Colonic mucosa (tissue), 4 donors: ENCODE measurements at regions not wholly inside any gene's neighbourhood (a gene's known extent, or its start where the extent isn't known, plus 50 kb on each side); places are given as distances from the start of the nearest gene placed in this dataset.

Source experiments
- DNase-seq: peaks from one replicate; pipeline ENCODE4 v3.0.0-alpha.2; 2020
- H3K27ac ChIP-seq: fragments of 200-600 bp; one replicate; pipeline ENCODE4 v1.8.0; 2021
- H3K27me3 ChIP-seq: fragments of 200-600 bp; one replicate; pipeline ENCODE4 v1.8.0; 2021
- H3K36me3 ChIP-seq: fragments of 200-600 bp; one replicate; pipeline ENCODE4 v1.8.0; 2021
- H3K4me1 ChIP-seq: fragments of 200-600 bp; one replicate; pipeline ENCODE4 v1.8.0; 2021; ENCODE audit warnings: mild to moderate bottlenecking
- H3K4me3 ChIP-seq: fragments of 200-600 bp; one replicate; pipeline ENCODE4 v1.8.0; 2021
- H3K9ac ChIP-seq, 2 donors: one replicate each; pipeline ENCODE4 v1.7.0; 2013; ENCODE audit warnings: control low read depth in 2 of 2, low read depth in 2 of 2, low read length in 2 of 2
- H3K9me3 ChIP-seq: fragments of 200-600 bp; one replicate; pipeline ENCODE4 v1.8.0; 2021
- intact Hi-C: fragments of 100-400 bp; cut with DNase I; formaldehyde crosslinking; loops from one replicate; pipeline ENCODE4 v1.14.1; 2022
- TF ChIP-seq, protein P1 (sequence below): fragments of 200-600 bp; IDR thresholded peaks from one replicate; pipeline ENCODE4 v1.8.0; 2022; ENCODE audit warnings: antibody characterized with exemption, mild to moderate bottlenecking
- donor health status: healthy.
- donor health status: DM: no; HTN: no; CAD: no.
- donor health status: DM: no; HTN: no; CAD: no.

DNA sequence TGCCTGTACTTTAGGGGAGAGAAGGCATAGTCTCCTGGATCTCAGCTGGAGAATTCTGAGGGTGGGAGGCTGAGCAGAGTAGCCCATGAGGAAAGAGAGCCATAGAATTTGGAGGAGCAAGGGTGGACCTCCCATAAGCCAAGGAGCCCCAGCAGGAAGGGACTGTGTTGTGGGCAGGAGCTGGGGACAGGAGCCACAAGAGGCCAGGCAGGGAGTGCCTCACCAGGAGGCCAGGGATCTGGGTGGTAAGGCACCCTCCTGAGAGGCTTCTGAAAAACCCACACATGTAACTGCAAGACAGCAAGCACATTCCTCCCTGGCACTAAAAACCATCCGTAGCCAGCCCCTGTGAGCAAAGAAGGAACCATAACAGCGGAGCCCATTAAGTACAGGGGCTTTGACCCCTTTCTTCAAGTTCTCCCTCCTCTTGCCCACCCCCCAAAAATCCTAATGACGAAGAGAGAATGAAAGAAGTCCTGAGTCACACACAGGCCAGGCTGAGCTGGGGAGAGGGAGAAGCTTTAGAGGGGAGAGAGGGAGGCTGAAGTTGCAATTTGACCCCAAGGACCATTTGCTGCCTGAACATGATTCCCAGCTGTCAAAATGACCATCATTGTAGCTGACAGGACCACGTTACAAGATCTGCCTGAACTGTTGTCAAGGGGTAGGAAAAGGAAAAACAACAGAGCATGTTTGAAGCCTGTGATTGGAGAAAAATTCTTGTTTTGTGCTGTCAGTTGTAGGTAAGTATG lies 82.6 kb downstream of the TRIM42 start:
- intact Hi-C loops, result no loop called here

DNA sequence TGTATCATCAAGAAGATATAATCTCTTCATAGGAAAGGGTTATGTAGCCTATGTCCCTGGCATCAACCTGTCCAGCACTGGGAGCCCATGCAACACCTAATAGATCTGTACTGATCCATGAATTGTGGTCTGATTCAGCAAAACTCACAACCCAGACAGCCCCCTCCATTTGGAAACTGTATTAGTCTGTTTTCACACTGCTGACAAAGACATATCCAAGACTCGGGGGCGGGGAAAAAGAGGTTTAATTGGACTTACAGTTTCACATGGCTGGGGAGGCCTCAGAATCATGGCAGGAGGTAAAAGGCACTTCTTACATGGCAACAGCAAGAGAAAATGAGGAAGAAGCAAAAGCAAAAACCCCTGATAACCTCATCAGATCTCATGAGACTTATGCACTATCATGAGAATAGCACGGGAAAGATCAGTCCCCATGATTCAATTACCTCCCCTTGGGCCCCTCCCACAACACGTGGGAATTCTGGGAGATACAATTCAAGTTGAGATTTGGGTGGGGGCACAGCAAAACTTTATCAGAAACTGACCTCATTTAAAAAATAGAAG lies 83.3 kb downstream of the TRIM42 start:
- intact Hi-C loops, result no loop called here
- Histone ChIP-seq H3K9ac (no peak overlapping the region), H3K27ac (no peak overlapping the region), H3K4me3 (no peak overlapping the region), H3K9me3 (no peaks in the 10 kb centered on the region), H3K36me3 (no peaks in the 10 kb centered on the region), H3K4me1 (no peaks in the 10 kb centered on the region), H3K27me3 (no peaks in the 10 kb centered on the region)
- TF ChIP-seq, protein P1, sequence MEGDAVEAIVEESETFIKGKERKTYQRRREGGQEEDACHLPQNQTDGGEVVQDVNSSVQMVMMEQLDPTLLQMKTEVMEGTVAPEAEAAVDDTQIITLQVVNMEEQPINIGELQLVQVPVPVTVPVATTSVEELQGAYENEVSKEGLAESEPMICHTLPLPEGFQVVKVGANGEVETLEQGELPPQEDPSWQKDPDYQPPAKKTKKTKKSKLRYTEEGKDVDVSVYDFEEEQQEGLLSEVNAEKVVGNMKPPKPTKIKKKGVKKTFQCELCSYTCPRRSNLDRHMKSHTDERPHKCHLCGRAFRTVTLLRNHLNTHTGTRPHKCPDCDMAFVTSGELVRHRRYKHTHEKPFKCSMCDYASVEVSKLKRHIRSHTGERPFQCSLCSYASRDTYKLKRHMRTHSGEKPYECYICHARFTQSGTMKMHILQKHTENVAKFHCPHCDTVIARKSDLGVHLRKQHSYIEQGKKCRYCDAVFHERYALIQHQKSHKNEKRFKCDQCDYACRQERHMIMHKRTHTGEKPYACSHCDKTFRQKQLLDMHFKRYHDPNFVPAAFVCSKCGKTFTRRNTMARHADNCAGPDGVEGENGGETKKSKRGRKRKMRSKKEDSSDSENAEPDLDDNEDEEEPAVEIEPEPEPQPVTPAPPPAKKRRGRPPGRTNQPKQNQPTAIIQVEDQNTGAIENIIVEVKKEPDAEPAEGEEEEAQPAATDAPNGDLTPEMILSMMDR, result no peak
- DNase-seq, result no peak

More for the DNA sequence above, 82.6 kb downstream of the TRIM42 start:
- Histone ChIP-seq H3K9me3 (no peaks in the 10 kb centered on the region), H3K27me3 (no peaks in the 10 kb centered on the region), H3K9ac (no peak overlapping the region), H3K4me1 (no peaks in the 10 kb centered on the region), H3K27ac (no peak overlapping the region), H3K36me3 (no peaks in the 10 kb centered on the region), H3K4me3 (no peak overlapping the region)
- DNase-seq, result no peak
- TF ChIP-seq, protein P1, result no peak

DNA sequence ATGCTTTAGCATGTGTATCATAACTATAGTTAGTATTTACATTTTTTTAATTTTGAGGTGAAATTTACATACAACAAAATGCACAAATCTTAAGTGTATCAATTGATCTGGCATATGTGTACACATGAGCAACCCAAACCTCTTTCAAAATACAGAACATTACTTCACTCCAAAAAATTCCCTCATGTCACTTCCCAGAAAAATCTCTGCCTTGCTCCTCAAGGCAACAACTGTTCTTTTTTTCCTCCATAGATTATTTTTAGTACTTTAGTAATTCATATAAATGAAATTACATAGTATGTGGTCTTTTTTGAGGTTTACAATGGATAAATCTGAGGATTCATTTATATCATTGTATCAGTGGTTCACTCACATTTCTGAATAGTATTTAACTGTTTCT lies 84.9 kb downstream of the TRIM42 start:
- Histone ChIP-seq H3K27ac (no peak overlapping the region), H3K9ac (no peak overlapping the region), H3K9me3 (no peaks in the 10 kb centered on the region), H3K36me3 (no peaks in the 10 kb centered on the region), H3K4me3 (no peak overlapping the region), H3K4me1 (no peaks in the 10 kb centered on the region), H3K27me3 (no peaks in the 10 kb centered on the region)
- intact Hi-C loops, result no loop called here
- DNase-seq, result no peak
- TF ChIP-seq, protein P1, result no peak

DNA sequence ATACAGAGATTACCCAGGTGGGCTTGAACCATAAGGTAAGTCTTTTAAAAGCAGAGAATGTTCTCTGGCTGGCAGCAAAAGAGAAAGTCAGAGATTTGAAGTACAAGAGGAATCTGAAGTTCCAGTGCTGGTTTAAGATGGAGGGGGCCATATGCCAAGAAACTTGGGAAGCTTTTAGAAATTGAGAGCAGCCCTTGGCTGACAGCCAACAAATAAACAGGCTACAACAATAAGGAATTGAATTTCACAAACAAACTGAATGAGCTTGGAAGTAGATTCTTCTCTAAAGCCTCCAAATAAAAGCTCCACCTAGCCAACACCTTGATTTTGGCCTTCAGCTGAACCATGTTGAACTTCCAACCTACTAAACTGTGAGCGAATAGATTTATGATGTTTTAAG lies 85.7 kb downstream of the TRIM42 start:
- Histone ChIP-seq H3K36me3 (no peaks in the 10 kb centered on the region), H3K4me3 (no peak overlapping the region), H3K27me3 (no peaks in the 10 kb centered on the region), H3K9ac (no peak overlapping the region), H3K4me1 (no peaks in the 10 kb centered on the region), H3K27ac (no peak overlapping the region), H3K9me3 (no peaks in the 10 kb centered on the region)
- TF ChIP-seq, protein P1, result no peak
- intact Hi-C loops, result no loop called here
- DNase-seq, result no peak

DNA sequence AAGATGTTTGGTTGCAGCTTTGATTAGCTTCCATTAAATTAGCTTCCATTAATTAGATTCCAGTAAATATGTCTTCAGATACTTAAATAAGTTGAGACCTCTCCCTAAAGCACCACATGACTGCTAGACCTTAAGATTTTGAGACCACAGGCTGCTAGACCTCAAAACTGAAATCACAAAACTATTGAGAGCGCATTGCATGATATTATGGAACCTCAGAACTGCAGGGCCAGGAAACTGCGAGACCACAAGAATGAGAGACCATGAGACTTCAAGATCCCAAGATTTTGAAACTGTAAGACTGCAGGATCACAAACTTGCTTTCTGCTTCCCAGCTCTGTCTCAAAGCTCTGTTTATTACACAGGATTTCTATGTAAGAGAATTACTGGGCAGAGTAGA lies 87.4 kb downstream of the TRIM42 start:
- TF ChIP-seq, protein P1, result no peak
- DNase-seq, result no peak
- H3K27me3 ChIP-seq, result no peaks in the 10 kb centered on the region
- H3K27ac ChIP-seq, result no peak overlapping the region
- no peaks in the 10 kb centered on the region for H3K4me1 ChIP-seq
- intact Hi-C loops, result no loop called here
- no peak overlapping the region for H3K9ac ChIP-seq
- no peaks in the 10 kb centered on the region for H3K36me3 ChIP-seq
- no peaks in the 10 kb centered on the region for H3K9me3 ChIP-seq
- no peak overlapping the region for H3K4me3 ChIP-seq
